IMR-90 (cell line): ENCODE measurements at regions not wholly inside any gene's neighbourhood (a gene's known extent, or its start where the extent isn't known, plus 50 kb on each side); places are given as distances from the start of the nearest gene placed in this dataset.

Experiments used
- ATAC-seq: fragments of 200-7000 bp; cut with Tn5 transposase; 2 replicates; pipeline ENCODE4 v1.9.1; 2020; ENCODE audit warnings: low read depth, mild to moderate bottlenecking, moderate library complexity
- BruUV-seq: library from RNA; stranded (reverse); fragments of 400-500 nt; replicated peaks from 2 replicates; lab custom pipeline; 2021; lab: Mats Ljungman, UMichigan
- CTCF ChIA-PET: fragments of 300-600 bp; formaldehyde crosslinking; extraction: SDS; loops from one replicate; lab custom pipeline; 2021; ENCODE audit warnings: antibody characterized with exemption; lab: Yijun Ruan, JAX
- POLR2A ChIA-PET: fragments of 300-600 bp; sonication (Branson Sonifier 250); formaldehyde crosslinking; loops from one replicate; lab custom pipeline; 2022; ENCODE audit warnings: antibody characterized with exemption; ENCODE audit not compliant: unreplicated experiment; lab: Charles Lee
- DNase-seq: peaks from one replicate; pipeline ENCODE4 v3.0.0; 2013
- H2AFZ ChIP-seq: replicated peaks from 2 replicates; pipeline ENCODE3; 2013; ENCODE audit warnings: low read length, mild to moderate bottlenecking; ENCODE audit not compliant: poor library complexity
- H2AK5ac ChIP-seq: 2 replicates; pipeline ENCODE4 v1.6.1; 2013; ENCODE audit warnings: low read depth, low read length, inconsistent platforms
- H2AK9ac ChIP-seq: replicated peaks from 2 replicates; pipeline ENCODE3; 2013; ENCODE audit warnings: mild to moderate bottlenecking, low read depth, low read length, moderate library complexity; ENCODE audit not compliant: poor library complexity
- H2BK120ac ChIP-seq: 2 replicates; pipeline ENCODE4 v1.6.1; 2013; ENCODE audit warnings: low read depth, low read length, inconsistent platforms
- H2BK15ac ChIP-seq: 3 replicates; pipeline ENCODE4 v1.6.1; 2013; ENCODE audit warnings: low read depth, low read length, inconsistent platforms
- H2BK20ac ChIP-seq: 2 replicates; pipeline ENCODE4 v1.6.1; 2013; ENCODE audit warnings: low read depth, mild to moderate bottlenecking, inconsistent platforms, low read length, moderate library complexity
- H2BK5ac ChIP-seq: 2 replicates; pipeline ENCODE4 v1.6.1; 2013; ENCODE audit warnings: mild to moderate bottlenecking, low read depth, low read length, inconsistent platforms; ENCODE audit not compliant: poor library complexity, severe bottlenecking
- H3K14ac ChIP-seq: replicated peaks from 2 replicates; pipeline ENCODE4 v1.6.1; 2013; ENCODE audit warnings: low read depth, low read length, inconsistent platforms
- H3K18ac ChIP-seq: 2 replicates; pipeline ENCODE4 v1.6.1; 2013; ENCODE audit warnings: low read depth, low read length, control low read depth
- H3K23ac ChIP-seq: 2 replicates; pipeline ENCODE4 v1.6.1; 2013; ENCODE audit warnings: low read depth, low read length, inconsistent platforms
- H3K27ac ChIP-seq: 2 replicates; pipeline ENCODE4 v1.5.1; 2013; ENCODE audit warnings: mild to moderate bottlenecking, control low read depth, low read length; ENCODE audit not compliant: insufficient read depth
- H3K27me3 ChIP-seq: 2 replicates; pipeline ENCODE4 v1.6.1; 2013; ENCODE audit warnings: low read length; ENCODE audit not compliant: control insufficient read depth, insufficient read depth
- H3K36me3 ChIP-seq: 2 replicates; pipeline ENCODE4 v1.6.1; 2013; ENCODE audit warnings: low read length, mixed read lengths; ENCODE audit not compliant: control insufficient read depth, insufficient read depth
- H3K4ac ChIP-seq: 2 replicates; pipeline ENCODE4 v1.6.1; 2013; ENCODE audit warnings: low read depth, low read length, inconsistent platforms
- H3K4me1 ChIP-seq: 2 replicates; pipeline ENCODE4 v1.6.1; 2013; ENCODE audit warnings: low read length, mixed read lengths; ENCODE audit not compliant: control insufficient read depth, insufficient read depth
- H3K4me2 ChIP-seq: 2 replicates; pipeline ENCODE4 v1.6.1; 2013; ENCODE audit warnings: low read depth, mild to moderate bottlenecking, control low read depth, low read length, moderate library complexity
- H3K4me3 ChIP-seq: 2 replicates; pipeline ENCODE4 v1.5.1; 2013; ENCODE audit warnings: low read depth, mild to moderate bottlenecking, control low read depth, low read length, moderate library complexity; ENCODE audit not compliant: insufficient read depth
- H3K56ac ChIP-seq: 2 replicates; pipeline ENCODE4 v1.6.1; 2013; ENCODE audit warnings: low read length, inconsistent platforms; ENCODE audit not compliant: insufficient read depth; ENCODE audit errors: extremely low read depth
- H3K79me1 ChIP-seq, 2 experiments: 2 replicates each; pipeline ENCODE4 v1.6.1; 2013; ENCODE audit warnings: low read length in 2 of 2, inconsistent platforms in 1 of 2, low read depth in 1 of 2
- H3K9ac ChIP-seq: 2 replicates; pipeline ENCODE4 v1.6.1; 2013; ENCODE audit warnings: low read depth, low read length, control low read depth
- H3K9me1 ChIP-seq: 2 replicates; pipeline ENCODE4 v1.6.1; 2013; ENCODE audit warnings: low read length, inconsistent platforms; ENCODE audit not compliant: insufficient read depth
- H3K9me3 ChIP-seq: 2 replicates; pipeline ENCODE4 v1.6.1; 2013; ENCODE audit warnings: low read length; ENCODE audit not compliant: control insufficient read depth, insufficient read depth
- H4K20me1 ChIP-seq: 2 replicates; pipeline ENCODE4 v1.6.1; 2013; ENCODE audit warnings: low read length, inconsistent platforms; ENCODE audit not compliant: insufficient read depth
- H4K5ac ChIP-seq: 2 replicates; pipeline ENCODE4 v1.6.1; 2013; ENCODE audit warnings: mild to moderate bottlenecking, low read depth, low read length, control low read depth
- H4K8ac ChIP-seq, 2 experiments: 2 replicates each; pipeline ENCODE4 v1.6.1; 2013; ENCODE audit warnings: low read depth in 2 of 2, low read length in 2 of 2, control low read depth in 1 of 2, inconsistent platforms in 1 of 2
- H4K91ac ChIP-seq: 2 replicates; pipeline ENCODE4 v1.6.1; 2013; ENCODE audit warnings: low read depth, low read length, inconsistent platforms; ENCODE audit not compliant: insufficient read depth
- BHLHE40 ChIP-seq: fragments of 150-350 bp; IDR thresholded peaks from 2 replicates; pipeline ENCODE4 v1.6.1; 2016; ENCODE audit warnings: mild to moderate bottlenecking, low read depth, low read length
- CEBPB ChIP-seq: IDR thresholded peaks from 2 replicates; pipeline ENCODE4 v1.6.1; 2012; ENCODE audit warnings: low read depth, low read length, improper control_type of control experiment
- CHD1 ChIP-seq: IDR thresholded peaks from 2 replicates; pipeline ENCODE4 v1.6.1; 2012; ENCODE audit warnings: low read depth, low read length, improper control_type of control experiment
- FOS ChIP-seq: fragments of 150-350 bp; IDR thresholded peaks from 2 replicates; pipeline ENCODE4 v1.6.1; 2016; ENCODE audit warnings: low read depth, low read length
- MAFK ChIP-seq: IDR thresholded peaks from 2 replicates; pipeline ENCODE4 v1.6.1; 2012; ENCODE audit warnings: low read depth, low read length, improper control_type of control experiment
- MAZ ChIP-seq: IDR thresholded peaks from 2 replicates; pipeline ENCODE4 v1.6.1; 2012; ENCODE audit warnings: low read depth, mild to moderate bottlenecking, low read length, improper control_type of control experiment, moderate library complexity, borderline replicate concordance
- MXI1 ChIP-seq: IDR thresholded peaks from 2 replicates; pipeline ENCODE4 v1.6.1; 2012; ENCODE audit warnings: low read depth, mild to moderate bottlenecking, low read length, moderate library complexity, borderline replicate concordance
- NFE2L2 ChIP-seq: fragments of 150-350 bp; IDR thresholded peaks from 2 replicates; pipeline ENCODE4 v1.6.1; 2016; ENCODE audit warnings: low read depth, mild to moderate bottlenecking, low read length
- POLR2A ChIP-seq: IDR thresholded peaks from 2 replicates; pipeline ENCODE4 v1.6.1; 2012; ENCODE audit warnings: mild to moderate bottlenecking, low read depth, low read length
- RAD21 ChIP-seq: IDR thresholded peaks from 2 replicates; pipeline ENCODE4 v1.6.1; 2012; ENCODE audit warnings: low read length, improper control_type of control experiment
- RCOR1 ChIP-seq: IDR thresholded peaks from 2 replicates; pipeline ENCODE4 v1.6.1; 2012; ENCODE audit warnings: mild to moderate bottlenecking, low read length, improper control_type of control experiment; ENCODE audit not compliant: insufficient replicate concordance
- RFX5 ChIP-seq: IDR thresholded peaks from 2 replicates; pipeline ENCODE4 v1.8.0; 2012; ENCODE audit warnings: low read depth, mild to moderate bottlenecking, low read length, moderate library complexity
- SMC3 ChIP-seq: fragments of 150-350 bp; IDR thresholded peaks from 2 replicates; pipeline ENCODE4 v1.6.1; 2016; ENCODE audit warnings: low read depth, mild to moderate bottlenecking, antibody characterized with exemption, low read length, moderate library complexity
- WGBS, 2 experiments: methylation state at CpG; one replicate each; pipeline versions ENCODE4 v1.1.5 to v1.1.7; 2013; ENCODE audit warnings: missing lambda C conversion rate in 2 of 2; ENCODE audit not compliant: insufficient read length in 1 of 2; ENCODE audit errors: extremely low coverage in 2 of 2; 5-methylcytosine and 5-hydroxymethylcytosine counted together
- dilution Hi-C: fragments of 300-500 bp; cut with HindIII; formaldehyde crosslinking; loops from one replicate; pipeline ENCODE4 v1.14.3; 2018; ENCODE audit warnings: low sequenced_read_pairs; ENCODE audit not compliant: unreplicated experiment
- in situ Hi-C: fragments of 300-500 bp; cut with MboI; formaldehyde crosslinking; loops from 3 replicates; pipeline ENCODE4 v1.14.3; 2019; ENCODE audit warnings: low sequenced_read_pairs, inconsistent platforms, mixed read lengths
- intact Hi-C: fragments of 100-400 bp; cut with micrococcal nuclease; formaldehyde crosslinking; loops from 2 replicates; pipeline ENCODE4 v1.10.0; 2022
- TF ChIP-seq, protein P1 (sequence below): fragments of 150-350 bp; IDR thresholded peaks from 2 replicates; pipeline ENCODE4 v1.6.1; 2016; ENCODE audit warnings: low read depth, mild to moderate bottlenecking, low read length, moderate library complexity, borderline replicate concordance
- TF ChIP-seq, protein P2 (sequence below): conservative IDR thresholded peaks from 2 replicates; pipeline ENCODE4 v1.5.1; 2012; ENCODE audit warnings: mild to moderate bottlenecking, low read depth, low read length, improper control_type of control experiment
- TF ChIP-seq, protein P3 (sequence below): fragments of 150-350 bp; IDR thresholded peaks from 2 replicates; pipeline ENCODE4 v1.6.1; 2017; ENCODE audit warnings: mild to moderate bottlenecking, antibody characterized with exemption, low read length, low read depth

DNA sequence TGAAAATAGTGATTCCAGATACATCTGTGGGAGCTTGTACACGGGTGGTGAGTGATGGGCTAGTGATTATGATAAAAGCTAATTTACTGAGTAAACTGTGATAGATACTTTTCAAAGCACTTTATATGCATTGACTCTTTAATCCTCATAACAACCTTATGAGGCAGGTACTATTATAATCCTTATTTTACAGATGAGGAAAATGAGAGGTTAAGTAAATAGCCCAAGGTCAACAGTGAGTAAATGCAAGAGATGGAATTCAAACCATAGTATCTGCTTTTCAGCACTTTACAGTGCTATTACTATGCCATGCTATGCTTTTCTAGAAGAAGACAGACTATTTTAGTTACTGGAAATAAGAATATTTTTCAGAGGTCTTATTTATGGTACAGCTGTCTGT, 320.9 kb upstream of the CITED2 start:
- ATAC-seq (no peak), DNase-seq (no peak)
- no peak overlapping the region for H2BK120ac ChIP-seq
- BruUV-seq, result no TSS peak
- H3K56ac ChIP-seq, result no peak overlapping the region
- H3K18ac ChIP-seq, result no peak overlapping the region
- H2AK9ac ChIP-seq, result no peak overlapping the region
- no peaks in the 10 kb centered on the region; the same call in 1 of the 2 replicates for H3K4me1 ChIP-seq
- H4K8ac ChIP-seq, result no peak overlapping the region
- no CpG with 5 or more reads among the region's 1 CpG for WGBS, 2 experiments
- no peak overlapping the region for H3K4ac ChIP-seq
- H3K27me3 ChIP-seq, result no peaks in the 10 kb centered on the region
- no peak overlapping the region for H4K5ac ChIP-seq
- TF ChIP-seq SMC3 (no peak), FOS (no peak), NFE2L2 (no peak), POLR2A (no peak), MAFK (no peak), CHD1 (no peak), MXI1 (no peak), RAD21 (no peak), RCOR1 (no peak), RFX5 (no peak), MAZ (no peak), BHLHE40 (no peak), CEBPB (no peak)
- TF ChIP-seq, protein P1, sequence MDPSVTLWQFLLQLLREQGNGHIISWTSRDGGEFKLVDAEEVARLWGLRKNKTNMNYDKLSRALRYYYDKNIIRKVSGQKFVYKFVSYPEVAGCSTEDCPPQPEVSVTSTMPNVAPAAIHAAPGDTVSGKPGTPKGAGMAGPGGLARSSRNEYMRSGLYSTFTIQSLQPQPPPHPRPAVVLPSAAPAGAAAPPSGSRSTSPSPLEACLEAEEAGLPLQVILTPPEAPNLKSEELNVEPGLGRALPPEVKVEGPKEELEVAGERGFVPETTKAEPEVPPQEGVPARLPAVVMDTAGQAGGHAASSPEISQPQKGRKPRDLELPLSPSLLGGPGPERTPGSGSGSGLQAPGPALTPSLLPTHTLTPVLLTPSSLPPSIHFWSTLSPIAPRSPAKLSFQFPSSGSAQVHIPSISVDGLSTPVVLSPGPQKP, result no peak
- TF ChIP-seq, protein P2, sequence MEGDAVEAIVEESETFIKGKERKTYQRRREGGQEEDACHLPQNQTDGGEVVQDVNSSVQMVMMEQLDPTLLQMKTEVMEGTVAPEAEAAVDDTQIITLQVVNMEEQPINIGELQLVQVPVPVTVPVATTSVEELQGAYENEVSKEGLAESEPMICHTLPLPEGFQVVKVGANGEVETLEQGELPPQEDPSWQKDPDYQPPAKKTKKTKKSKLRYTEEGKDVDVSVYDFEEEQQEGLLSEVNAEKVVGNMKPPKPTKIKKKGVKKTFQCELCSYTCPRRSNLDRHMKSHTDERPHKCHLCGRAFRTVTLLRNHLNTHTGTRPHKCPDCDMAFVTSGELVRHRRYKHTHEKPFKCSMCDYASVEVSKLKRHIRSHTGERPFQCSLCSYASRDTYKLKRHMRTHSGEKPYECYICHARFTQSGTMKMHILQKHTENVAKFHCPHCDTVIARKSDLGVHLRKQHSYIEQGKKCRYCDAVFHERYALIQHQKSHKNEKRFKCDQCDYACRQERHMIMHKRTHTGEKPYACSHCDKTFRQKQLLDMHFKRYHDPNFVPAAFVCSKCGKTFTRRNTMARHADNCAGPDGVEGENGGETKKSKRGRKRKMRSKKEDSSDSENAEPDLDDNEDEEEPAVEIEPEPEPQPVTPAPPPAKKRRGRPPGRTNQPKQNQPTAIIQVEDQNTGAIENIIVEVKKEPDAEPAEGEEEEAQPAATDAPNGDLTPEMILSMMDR, result no peak
- TF ChIP-seq, protein P3, sequence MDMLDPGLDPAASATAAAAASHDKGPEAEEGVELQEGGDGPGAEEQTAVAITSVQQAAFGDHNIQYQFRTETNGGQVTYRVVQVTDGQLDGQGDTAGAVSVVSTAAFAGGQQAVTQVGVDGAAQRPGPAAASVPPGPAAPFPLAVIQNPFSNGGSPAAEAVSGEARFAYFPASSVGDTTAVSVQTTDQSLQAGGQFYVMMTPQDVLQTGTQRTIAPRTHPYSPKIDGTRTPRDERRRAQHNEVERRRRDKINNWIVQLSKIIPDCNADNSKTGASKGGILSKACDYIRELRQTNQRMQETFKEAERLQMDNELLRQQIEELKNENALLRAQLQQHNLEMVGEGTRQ, result no peak
- no peak overlapping the region for H3K14ac ChIP-seq
- H2BK5ac ChIP-seq, result no peak overlapping the region
- no peak overlapping the region for H3K23ac ChIP-seq
- H3K27ac ChIP-seq, result no peak overlapping the region
- H3K4me3 ChIP-seq, result no peak overlapping the region
- intact Hi-C loops, result no loop called here
- no peak overlapping the region for H4K91ac ChIP-seq
- no peaks in the 10 kb centered on the region for H3K79me1 ChIP-seq
- H4K20me1 ChIP-seq, result no peaks in the 10 kb centered on the region
- no peak overlapping the region for H3K9ac ChIP-seq
- no peaks in the 10 kb centered on the region for H3K9me3 ChIP-seq
- H3K4me2 ChIP-seq, result no peak overlapping the region
- dilution Hi-C loops, result no loop called here
- H3K9me1 ChIP-seq, result no peaks in the 10 kb centered on the region
- H2AK5ac ChIP-seq, result no peak overlapping the region
- no peak overlapping the region for H2BK20ac ChIP-seq
- POLR2A ChIA-PET, result no interaction called here
- no peak overlapping the region for H2AFZ ChIP-seq
- no peaks in the 10 kb centered on the region for H3K36me3 ChIP-seq
- no peak overlapping the region for H2BK15ac ChIP-seq
- in situ Hi-C loops, result no loop called here
- CTCF ChIA-PET, result no interaction called here
